NT2/D1 (cell line): ENCODE measurements at regions not wholly inside any gene's neighbourhood (a gene's known extent, or its start where the extent isn't known, plus 50 kb on each side); places are given as distances from the start of the nearest gene placed in this dataset.

ENCODE experiments used
- SUZ12 ChIP-seq: IDR thresholded peaks from 2 replicates; pipeline ENCODE4 v1.6.1; 2011; ENCODE audit not compliant: insufficient read length, insufficient read depth; ENCODE audit errors: extremely low read depth
- ZNF274 ChIP-seq: IDR thresholded peaks from 2 replicates; pipeline ENCODE4 v1.6.1; 2011; ENCODE audit warnings: mild to moderate bottlenecking, low read depth, low read length

GRCh38 chr10:83968052-83968451 lies 171.3 kb upstream of the GHITM start:
- TF ChIP-seq ZNF274 (no peak), SUZ12 (no peak)
